TTC549 (cell line): ENCODE measurements at regions not wholly inside any gene's neighbourhood (a gene's known extent, or its start where the extent isn't known, plus 50 kb on each side); places are given as distances from the start of the nearest gene placed in this dataset.

Source experiments
- FAIRE-seq: peaks from 2 replicates; lab custom pipeline; 2012; peaks lifted over from hg19 to GRCh38; lab: Jason Lieb, UNC

- no peak for FAIRE-seq
These were observed 85.8 kb downstream of the LLPH start for GRCh38 chr12:66044731-66045130.

GRCh38 chr12:66043035-66043434, 87.5 kb downstream of the LLPH start:
- FAIRE-seq = no peak

- FAIRE-seq = no peak
These were observed 88.7 kb downstream of the LLPH start for GRCh38 chr12:66041651-66042363.

- FAIRE-seq = no peak
These were observed 94.2 kb downstream of the LLPH start for GRCh38 chr12:66036317-66036716.

- FAIRE-seq = peak; percentile 98
These were observed 95.1 kb downstream of the LLPH start for GRCh38 chr12:66035288-66035966.

GRCh38 chr12:66033151-66033550, 97.4 kb downstream of the LLPH start:
- FAIRE-seq = peak; percentile 80

GRCh38 chr12:66032739-66033138, 97.8 kb downstream of the LLPH start:
- no peak for FAIRE-seq

- no peak for FAIRE-seq
These were observed 100.3 kb downstream of the LLPH start for GRCh38 chr12:66030217-66030781.

- no peak for FAIRE-seq
These were observed 102.2 kb downstream of the LLPH start for GRCh38 chr12:66028390-66028789.

GRCh38 chr12:66025477-66025876, 105.1 kb downstream of the LLPH start:
- peak; percentile 97 for FAIRE-seq

- FAIRE-seq = no peak
These were observed 105.6 kb downstream of the LLPH start for GRCh38 chr12:66024949-66025348.

GRCh38 chr12:66020481-66020880, 110.1 kb downstream of the LLPH start:
- no peak for FAIRE-seq

- peak; percentile 84 for FAIRE-seq
These were observed 112.8 kb downstream of the LLPH start for GRCh38 chr12:66017736-66018135.
